ENCODE measurements at regions not wholly inside any gene's neighbourhood (a gene's known extent, or its start where the extent isn't known, plus 50 kb on each side); places are given as distances from the start of the nearest gene placed in this dataset.
A peak's percentile ranks its signal among the peaks of the same experiment; 100 is the strongest.

- no peak for DNase-seq
- no peak for ATAC-seq
- Histone ChIP-seq H3K9me3 (no peaks in the 10 kb centered on the region), H3K4me1 (no peaks in the 10 kb centered on the region), H3K27ac (no peak overlapping the region), H3K4me3 (no peak overlapping the region), H3K27me3 (no peaks in the 10 kb centered on the region), H3K36me3 (no peaks in the 10 kb centered on the region)
- intact Hi-C loops (cut with DNase I) = no loop called here
- TF ChIP-seq, protein P1, sequence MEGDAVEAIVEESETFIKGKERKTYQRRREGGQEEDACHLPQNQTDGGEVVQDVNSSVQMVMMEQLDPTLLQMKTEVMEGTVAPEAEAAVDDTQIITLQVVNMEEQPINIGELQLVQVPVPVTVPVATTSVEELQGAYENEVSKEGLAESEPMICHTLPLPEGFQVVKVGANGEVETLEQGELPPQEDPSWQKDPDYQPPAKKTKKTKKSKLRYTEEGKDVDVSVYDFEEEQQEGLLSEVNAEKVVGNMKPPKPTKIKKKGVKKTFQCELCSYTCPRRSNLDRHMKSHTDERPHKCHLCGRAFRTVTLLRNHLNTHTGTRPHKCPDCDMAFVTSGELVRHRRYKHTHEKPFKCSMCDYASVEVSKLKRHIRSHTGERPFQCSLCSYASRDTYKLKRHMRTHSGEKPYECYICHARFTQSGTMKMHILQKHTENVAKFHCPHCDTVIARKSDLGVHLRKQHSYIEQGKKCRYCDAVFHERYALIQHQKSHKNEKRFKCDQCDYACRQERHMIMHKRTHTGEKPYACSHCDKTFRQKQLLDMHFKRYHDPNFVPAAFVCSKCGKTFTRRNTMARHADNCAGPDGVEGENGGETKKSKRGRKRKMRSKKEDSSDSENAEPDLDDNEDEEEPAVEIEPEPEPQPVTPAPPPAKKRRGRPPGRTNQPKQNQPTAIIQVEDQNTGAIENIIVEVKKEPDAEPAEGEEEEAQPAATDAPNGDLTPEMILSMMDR (IDR thresholded peaks at IDR 0.05) = no peak
Measured at GRCh38 chr18:56248610-56249235, 389.7 kb downstream of the TXNL1 start.

GRCh38 chr18:56246916-56247315 lies 391.5 kb downstream of the TXNL1 start:
- H3K36me3 ChIP-seq = no peaks in the 10 kb centered on the region
- no peaks in the 10 kb centered on the region for H3K9me3 ChIP-seq
- intact Hi-C loops (cut with DNase I) = no loop called here
- H3K27me3 ChIP-seq = no peaks in the 10 kb centered on the region
- ATAC-seq = no peak
- H3K4me1 ChIP-seq = no peaks in the 10 kb centered on the region
- no peak overlapping the region for H3K4me3 ChIP-seq
- TF ChIP-seq, protein P1 (IDR thresholded peaks at IDR 0.05) = no peak
- H3K27ac ChIP-seq = no peak overlapping the region
- peak in 2 of 4 donors; percentile 34 to 37 for DNase-seq

DNA sequence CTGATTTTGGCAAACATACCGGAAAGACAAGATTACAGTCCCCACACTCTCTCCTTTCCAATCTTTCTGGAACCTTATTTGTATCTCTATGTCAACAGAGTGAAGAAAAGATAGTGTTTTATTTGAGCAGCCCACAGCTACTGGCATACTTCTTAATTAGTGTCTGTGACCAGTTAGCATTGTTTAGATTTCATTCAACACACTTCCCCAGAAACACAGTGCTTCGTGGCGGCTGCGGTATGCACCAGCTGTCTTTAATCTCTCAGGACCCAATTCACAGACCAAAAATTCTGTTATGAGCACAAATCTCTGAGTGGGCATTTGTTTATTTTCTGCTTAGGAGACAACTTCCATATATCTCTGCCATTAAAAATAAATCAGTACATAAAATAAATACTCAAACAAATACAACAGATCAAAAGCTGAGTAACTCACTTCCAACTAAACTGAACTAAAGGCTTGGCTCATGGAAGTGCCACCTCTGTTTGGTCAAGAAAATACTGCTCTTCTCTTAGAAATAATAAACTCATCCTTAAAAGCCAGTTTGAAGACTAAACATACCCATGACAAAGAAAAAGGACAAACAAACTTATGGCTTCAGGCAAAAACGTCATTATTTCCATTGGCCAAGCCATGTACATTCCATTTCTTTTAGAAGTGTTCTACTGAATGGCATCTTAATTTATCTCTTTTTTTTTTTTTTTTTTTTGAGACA lies 392.4 kb downstream of the TXNL1 start:
- Histone ChIP-seq H3K4me1 (no peaks in the 10 kb centered on the region), H3K9me3 (no peaks in the 10 kb centered on the region), H3K4me3 (no peak overlapping the region), H3K36me3 (no peaks in the 10 kb centered on the region), H3K27me3 (no peaks in the 10 kb centered on the region), H3K27ac (peak overlapping the region in 1 of 2 donors; percentile 43)
- TF ChIP-seq, protein P1 (IDR thresholded peaks at IDR 0.05) = no peak
- DNase-seq (peak in 2 of 4 donors; percentile 82 to 83), ATAC-seq (peak; percentile 55)
- intact Hi-C loops (cut with DNase I) = no loop called here

DNA sequence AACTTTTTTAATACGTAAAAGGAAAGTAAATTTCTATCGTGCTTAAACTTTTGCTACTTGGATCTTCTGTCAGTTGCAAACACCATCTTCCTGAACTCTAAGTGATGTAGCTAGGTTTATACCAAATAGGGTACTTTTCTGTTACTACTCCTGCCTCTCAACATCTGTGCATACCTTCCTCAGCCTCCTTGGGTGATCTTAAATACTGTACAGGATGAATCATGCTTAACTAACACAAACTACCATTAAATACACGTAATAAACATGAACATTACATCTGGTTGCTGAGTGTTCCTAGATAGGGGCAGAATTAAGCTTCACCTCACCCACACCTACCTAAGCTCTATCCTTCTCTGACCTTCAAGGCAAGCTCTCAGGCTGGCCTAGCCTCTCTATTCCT lies 398.0 kb downstream of the TXNL1 start:
- TF ChIP-seq, protein P1 (IDR thresholded peaks at IDR 0.05) = no peak
- no peak overlapping the region for H3K4me3 ChIP-seq
- H3K4me1 ChIP-seq = no peaks in the 10 kb centered on the region
- no peaks in the 10 kb centered on the region for H3K36me3 ChIP-seq
- no peak overlapping the region for H3K27ac ChIP-seq
- no peaks in the 10 kb centered on the region for H3K9me3 ChIP-seq
- intact Hi-C loops (cut with DNase I) = no loop called here
- DNase-seq = no peak
- H3K27me3 ChIP-seq = no peaks in the 10 kb centered on the region
- no peak for ATAC-seq

DNA sequence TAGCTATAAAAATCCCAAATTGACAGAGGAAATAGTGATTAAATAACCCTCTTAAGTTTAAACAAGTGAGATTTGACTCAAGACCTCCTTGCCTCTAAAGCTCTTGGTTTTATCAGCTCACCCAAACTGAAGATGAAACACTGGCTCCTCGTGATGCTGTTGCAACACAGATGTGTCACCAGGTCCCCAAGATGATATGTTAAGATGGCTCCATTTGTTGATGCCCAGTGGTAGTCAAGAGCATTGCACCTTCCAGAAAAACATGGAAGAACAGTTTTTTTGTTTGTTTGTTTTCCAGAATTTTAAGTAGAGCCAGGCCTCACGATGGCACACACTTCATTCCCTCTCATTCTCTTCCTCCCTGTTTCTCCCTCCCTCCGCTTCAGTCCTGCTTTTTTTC lies 399.8 kb downstream of the TXNL1 start:
- no peaks in the 10 kb centered on the region for H3K4me1 ChIP-seq
- H3K27me3 ChIP-seq = no peaks in the 10 kb centered on the region
- no peaks in the 10 kb centered on the region for H3K36me3 ChIP-seq
- no peak overlapping the region for H3K27ac ChIP-seq
- intact Hi-C loops (cut with DNase I) = no loop called here
- DNase-seq (no peak), ATAC-seq (no peak)
- H3K9me3 ChIP-seq = no peaks in the 10 kb centered on the region
- TF ChIP-seq, protein P1 (IDR thresholded peaks at IDR 0.05) = no peak
- no peak overlapping the region for H3K4me3 ChIP-seq
